T-helper 9 cell (primary cell): ENCODE measurements at regions not wholly inside any gene's neighbourhood (a gene's known extent, or its start where the extent isn't known, plus 50 kb on each side); places are given as distances from the start of the nearest gene placed in this dataset.

Experiments used
- DNase-seq: peaks from one replicate; pipeline ENCODE4 v3.0.0-alpha.2; 2020

DNA sequence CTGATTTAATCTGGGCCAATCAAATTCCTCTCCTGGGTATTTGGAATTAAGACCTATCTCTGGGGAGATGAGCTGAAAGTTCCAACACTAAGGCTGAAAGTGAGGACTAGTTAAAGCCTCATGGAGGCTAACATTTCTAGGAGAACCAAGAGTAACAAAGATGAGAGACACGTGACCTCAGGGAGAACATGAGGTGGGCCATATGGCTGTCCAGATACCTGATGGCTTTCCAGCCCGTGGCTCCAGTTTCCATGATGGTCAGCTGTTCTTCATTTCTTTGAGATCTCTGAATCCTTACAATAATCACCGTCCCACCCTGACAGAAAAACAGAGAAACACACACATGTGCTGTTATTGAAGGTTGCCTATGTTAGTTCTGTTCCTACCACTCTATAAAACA lies 66.1 kb downstream of the LEPR start:
- DNase-seq: no peak

DNA sequence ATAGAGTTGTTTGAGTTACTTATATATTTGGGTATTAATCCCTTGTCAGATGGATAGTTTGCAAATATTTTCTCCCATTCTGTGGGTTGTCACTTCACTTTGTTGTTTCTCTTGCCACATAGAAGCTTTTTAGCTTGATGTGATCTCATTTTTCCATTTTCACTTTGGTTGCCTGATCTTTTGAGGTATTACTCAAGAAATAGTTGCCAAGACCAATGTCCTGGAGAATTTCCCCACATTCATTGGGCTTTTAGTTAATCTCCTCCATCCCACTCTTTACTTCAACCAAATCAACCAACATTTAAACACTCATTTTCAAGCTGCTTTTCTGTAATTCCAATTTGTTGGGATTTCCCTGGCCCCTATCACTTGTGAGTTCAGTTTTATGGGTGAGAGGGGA lies 69.0 kb downstream of the LEPR start:
- DNase-seq: no peak

DNA sequence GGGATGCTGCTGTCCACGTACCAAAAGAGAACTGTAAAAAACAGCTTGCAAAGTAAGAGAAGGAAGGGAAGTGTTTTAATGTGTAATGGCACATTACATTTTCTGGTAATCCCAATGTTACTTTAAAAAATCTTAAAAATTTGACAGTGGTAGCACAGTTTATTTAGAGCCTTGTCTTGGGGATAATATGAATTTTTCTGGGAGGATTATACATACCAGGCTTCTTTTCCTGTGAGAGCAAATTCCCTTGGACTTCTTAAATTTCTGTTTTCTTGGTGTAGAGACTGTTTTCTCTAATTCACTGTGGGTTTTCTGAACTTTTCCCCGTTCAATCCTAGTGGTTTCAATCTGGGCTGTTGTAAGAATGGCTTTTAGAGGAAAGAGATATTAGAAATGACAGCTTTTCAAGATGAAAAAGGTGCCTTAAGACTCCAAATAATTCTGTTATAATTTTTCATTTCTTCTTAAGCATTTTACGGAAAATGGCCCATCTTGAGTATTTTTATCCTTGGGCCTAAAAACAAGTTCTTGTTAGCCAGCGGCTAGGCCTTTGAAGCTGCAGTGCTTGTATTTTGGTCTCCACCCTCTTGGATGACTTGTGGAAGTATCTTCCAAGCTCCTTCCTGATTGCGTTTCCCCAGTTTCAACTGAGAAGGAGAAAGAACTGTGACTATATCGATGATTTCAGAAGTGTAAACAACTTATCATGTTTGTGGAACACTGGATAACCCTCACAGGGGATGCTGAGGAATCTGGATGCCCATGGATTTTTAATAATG lies 70.0 kb downstream of the LEPR start:
- DNase-seq: no peak

DNA sequence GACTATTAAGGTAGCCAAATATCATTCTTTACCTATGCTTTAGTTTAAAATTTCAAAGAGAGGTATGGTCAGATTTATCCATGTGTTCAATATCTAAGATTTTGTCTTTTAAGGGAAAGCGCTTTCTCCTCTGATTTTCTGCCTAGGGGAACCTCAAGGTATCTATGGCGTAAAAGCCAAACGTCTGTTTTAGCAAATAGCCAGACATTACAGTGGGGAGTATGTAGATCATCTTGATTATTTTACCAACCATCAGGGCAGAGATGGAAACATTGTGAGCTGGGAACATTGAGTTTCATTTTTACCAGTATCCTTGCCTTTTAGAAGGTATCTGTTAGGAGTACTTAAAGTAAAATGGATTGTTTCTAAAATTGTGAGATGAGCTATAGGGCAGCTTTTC lies 71.0 kb downstream of the LEPR start:
- DNase-seq: no peak

DNA sequence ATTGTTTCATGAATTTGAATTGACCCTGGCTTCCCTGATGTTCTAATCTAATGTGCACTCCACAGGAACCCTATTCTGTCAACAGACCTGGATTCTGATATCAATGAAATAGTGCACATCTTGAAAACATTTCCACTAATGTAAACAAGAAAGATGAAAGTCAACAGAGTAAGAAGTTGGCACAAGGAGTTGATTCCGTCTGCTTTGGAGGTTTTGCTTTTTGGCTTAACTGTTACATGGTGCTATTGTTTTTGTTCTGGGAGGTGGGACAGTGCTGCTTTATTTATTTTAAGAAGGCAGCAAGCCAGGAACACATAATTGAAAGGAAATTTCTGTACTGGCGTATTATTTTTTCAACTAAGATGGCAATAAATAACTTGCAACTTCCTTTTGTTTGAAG lies 73.3 kb downstream of the LEPR start:
- no peak for DNase-seq

DNA sequence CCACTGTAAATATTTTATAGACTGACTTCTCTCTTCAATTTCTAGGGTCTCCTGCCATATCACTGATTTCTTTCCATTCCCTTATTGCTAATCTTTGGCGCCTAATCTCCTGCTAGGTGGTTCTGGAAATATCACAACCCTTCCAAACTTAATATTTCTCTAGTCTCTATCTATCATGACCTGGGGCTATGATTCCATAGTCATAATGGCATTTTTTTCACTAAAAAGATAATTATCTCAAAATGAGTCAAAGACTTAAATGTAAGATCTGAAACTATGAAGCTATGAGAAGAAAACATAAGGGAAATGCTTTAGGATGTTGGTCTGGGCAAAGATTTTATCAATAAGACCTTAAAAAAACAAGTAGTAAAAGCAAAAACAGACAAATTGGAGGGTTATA lies 74.2 kb downstream of the LEPR start:
- DNase-seq: no peak

DNA sequence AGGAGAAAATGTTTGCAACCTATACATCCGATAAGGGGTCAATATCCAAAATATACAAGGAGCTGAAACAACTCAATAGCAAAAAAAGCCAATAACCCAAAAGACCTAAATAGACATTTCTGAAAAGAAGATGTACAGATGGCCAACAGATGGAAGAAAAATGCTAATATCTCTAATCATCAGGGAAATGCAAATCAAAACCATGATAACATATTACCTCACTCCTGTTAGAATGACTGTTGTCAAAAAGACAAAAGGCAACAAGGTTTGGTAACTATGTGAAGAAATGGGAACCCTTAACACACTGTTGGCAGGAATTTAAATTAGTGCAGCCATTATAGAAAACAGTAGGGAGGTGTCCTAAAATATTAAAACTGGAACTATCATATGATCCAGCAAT lies 74.7 kb downstream of the LEPR start:
- no peak for DNase-seq

DNA sequence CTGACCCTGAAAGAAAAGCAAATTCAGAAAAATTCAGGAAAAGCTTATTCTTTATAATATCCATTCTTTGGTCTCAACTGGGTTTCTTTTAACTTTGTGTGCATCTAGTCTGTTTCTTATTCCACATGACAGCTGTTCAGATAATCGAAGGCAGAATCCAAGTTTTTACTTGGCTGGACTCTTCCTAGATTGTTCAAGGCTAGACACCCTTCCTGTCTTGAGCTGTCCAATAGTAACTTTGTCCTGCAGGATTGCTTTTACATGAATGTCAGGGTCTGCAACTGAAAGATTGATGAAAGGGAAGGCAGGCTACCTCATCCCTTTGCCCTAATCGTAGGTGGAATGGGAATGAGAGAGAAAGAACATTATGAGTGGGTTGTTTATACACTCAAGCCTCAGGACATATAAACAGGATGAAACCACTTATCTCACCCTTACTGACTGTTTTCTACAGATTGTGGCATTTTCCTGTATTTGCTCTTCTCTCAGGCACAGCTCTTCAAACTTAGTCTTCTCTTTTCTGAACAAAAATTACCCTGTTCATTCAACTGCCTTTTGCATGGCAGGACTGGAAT lies 76.9 kb downstream of the LEPR start:
- no peak for DNase-seq

DNA sequence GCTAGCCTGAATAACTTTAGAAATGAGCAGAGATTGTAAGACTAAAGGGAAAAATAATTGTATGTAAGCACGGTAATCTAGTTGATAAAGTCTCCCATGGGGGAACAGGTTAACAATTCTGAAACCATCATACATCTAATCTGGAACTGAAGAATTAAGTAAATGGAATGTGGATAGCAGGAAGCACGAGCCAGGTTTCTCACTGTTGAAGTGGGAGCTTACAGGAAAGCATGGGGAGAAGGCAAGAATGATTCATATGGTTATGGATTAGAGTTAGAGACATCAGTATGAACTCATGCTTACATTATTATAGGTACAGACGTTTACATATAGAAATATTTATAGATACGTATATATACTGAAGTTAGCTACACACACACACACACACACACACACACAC lies 83.0 kb downstream of the LEPR start:
- DNase-seq: no peak

DNA sequence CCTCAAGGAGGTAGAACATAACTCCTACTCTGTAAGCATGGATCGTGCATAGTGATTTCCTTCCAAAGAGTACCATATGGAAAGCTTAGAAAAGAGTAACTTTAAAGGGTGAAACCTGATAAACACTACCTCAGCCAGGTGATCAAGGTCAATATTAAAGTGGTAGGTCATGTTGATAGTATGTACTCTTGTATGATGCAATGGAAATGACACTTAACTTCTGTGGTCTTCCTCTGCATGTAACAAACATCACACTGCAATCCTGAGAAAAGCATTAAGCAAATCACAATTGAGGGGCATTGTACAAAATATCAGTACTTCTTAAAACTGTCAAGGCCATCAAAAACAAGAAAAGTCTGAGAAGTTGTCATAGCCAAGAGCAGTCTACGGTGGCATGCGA lies 83.8 kb downstream of the LEPR start:
- DNase-seq: no peak

DNA sequence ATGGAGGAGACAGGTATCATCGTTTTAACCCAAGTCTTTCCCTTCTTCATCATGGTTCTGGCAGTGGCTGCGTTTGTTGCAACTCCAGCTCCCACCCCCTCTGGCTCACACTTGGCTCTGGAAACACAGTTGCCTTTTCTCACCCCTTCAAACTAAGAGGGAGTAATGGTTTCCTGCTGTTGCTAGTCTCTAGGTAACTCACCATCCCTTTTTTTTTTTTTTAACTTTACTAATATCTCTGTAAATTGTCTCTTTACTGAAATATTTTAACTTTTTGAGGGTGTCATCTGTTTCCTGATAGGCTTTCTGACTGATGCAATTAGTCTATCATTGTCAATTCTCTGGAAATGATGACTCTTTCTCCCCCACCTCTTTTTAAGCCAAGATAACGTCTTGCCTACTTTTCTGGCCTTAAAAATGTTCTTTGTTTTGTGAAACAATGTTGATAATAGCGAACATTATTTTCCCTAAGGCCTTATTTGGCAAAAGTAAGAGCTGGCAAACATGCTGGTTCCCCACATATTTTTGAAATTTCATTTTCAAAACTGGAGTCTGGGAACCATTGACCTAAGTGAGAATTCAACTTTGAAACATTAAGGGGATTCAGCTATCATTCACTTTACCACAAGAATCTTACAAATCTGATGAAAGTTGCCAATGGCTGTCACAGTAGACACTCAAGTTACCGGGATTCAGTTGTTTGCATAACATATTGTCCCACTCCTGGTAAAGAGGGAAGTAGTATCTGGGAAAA lies 85.3 kb downstream of the LEPR start:
- DNase-seq: no peak

DNA sequence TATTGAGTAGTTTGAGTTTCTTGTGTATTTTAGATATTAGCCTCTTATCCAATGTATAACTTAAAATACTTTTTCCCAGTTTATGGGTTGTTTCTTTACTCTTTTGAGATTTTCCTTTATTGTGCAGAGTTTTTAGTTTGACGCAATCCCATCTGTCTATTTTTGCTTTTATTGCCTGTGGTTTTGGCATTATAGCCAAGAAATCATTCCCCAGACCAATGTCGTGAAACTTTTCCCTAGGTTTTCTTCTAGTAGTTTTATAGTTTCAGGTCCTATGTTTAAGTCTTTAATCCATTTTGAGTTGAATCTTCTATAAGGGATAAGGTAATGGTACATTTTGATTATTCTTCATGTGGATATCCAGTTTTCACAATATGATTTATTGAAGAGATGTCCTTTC lies 87.6 kb downstream of the LEPR start:
- DNase-seq: no peak

DNA sequence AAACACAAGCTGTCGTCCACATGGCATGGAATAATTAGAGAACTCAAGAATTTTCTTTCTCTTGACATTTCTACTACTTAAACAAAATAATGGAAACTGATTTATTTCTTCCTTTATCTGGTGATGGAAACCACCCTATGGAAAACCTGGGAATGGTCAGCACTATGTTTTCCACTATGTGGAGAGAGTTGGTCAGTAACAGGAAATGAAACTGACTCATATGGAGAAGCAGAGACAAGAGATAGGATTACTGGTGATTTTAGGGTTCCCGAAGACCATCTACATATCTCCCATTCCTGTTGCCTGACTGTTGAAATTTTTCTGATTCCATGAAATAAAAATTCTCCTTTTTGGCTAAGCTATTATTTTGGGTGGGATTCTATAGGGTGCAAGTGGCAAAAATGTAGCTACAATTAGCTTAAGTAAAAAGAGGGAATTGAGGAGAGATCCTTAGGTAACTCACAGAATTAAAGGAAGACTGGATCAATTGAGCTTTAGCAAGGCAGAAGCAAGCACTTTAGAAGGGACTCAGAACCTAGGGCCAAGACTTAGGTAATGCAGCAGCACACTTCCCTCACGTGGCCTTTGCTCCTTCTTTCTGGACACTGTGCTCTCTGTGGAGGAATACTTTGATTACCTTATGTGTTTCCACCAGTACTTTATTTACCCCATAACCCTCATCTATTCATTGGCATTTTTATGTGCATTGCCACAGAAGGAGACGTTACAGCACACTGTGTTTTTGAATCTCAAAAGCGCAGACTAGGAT lies 89.6 kb downstream of the LEPR start:
- DNase-seq: no peak

DNA sequence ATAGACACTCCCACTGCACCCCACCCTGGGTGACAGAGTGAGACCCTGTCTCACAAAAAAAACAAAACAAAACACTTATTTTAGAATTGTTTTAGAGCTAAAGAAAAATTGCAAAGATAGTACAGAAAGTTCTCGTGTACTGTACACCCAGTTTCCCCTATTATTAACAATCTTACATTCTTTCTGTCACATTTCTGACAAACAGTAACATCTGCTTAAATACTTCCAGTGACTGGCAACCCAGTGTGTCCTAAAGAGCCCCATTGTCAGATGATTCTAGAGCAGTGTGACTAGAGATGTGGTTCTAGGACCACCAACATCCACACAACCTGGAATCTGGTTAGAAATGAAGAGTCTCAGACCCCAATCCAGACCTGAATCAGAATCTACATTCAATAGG lies 90.5 kb downstream of the LEPR start:
- no peak for DNase-seq

DNA sequence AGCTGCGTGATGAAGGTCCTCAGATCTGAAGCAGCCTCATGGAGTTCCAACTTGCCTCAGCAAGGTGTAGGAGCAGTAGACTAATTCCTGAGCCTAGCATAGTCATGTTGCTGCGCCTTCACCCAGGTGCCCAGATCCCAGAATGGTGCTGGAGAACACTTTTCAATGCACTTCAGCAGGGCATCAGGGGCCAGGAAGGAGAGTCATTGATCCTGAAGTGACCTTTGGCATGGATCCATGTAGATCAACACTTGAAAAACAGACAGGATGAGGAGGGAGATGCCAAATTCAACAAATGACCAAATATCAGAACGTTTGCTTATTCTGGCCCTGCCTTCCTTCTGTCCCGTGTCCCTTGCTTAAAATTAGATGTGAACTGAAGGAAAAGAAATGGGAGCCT lies 91.9 kb downstream of the LEPR start:
- no peak for DNase-seq

DNA sequence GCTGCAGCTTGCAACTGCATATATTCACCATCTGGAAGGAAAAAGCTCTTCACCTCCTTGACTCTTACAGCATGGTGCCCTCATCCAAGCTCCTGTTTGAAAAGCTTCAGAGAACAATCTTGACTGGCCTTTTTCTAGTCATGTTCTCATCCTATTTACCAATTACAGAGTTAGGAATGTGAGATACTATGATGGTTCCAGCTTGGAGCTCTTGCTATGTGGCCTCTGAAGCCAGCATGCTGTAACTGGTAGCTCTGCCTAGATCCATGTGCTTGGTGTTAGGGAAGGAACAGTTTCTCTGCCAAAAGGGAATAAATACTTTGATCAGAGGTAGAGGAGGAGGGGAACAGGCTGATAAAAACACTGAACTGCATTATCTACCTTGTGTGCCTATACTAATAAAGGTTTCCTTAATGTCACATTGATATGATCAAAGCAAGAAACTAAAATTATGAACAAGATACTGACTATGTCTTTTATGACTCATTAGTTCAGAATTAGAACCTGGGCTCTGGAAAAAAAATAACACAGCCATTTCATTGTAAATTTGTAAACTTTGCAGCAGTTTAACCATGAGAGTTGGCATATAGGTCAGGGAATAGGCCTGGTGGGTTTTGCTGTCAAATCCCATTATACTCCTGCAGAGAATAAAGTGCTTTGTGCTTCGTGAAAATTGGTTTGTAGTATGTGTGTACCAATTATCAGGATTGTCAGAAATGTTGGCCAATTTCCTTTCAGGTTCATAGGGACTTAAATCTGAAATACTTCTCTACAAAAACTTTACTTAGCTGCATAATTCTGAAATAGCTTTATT lies 92.7 kb downstream of the LEPR start:
- no peak for DNase-seq

DNA sequence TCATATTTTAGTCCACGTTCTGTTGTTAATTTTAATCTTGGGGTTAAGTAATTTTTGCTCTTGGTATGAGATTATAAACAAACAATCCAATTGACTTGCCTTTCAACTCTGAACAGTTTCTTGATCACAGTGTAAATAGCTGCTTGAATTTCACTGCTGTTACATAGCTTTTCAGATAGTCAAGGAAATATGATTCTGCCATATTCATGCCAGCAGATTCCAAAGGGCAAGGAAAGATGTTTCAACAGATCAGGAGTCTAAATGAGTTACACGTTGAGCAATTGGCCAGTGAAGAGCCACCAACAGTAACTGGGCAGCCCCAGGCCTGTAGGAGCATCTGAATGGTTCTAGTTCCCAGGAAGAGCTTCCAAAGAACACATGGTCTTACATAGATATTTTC lies 93.6 kb downstream of the LEPR start:
- no peak for DNase-seq

DNA sequence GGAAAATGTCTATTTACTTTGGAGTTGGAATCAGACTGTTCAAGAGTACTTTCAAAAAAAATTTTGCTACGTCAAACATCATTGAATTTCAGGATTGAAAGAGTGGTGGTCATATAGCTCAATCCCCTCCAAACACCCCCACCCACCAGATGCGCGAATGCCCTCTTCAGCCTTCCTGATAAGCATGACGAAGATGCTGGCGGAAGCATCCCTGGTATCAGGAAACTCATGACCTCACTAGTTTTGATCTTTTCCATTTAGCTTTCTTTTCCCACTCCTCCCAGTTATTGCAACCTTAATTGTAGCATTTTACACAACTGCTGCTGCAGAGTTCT lies 104.4 kb downstream of the LEPR start:
- no peak for DNase-seq

DNA sequence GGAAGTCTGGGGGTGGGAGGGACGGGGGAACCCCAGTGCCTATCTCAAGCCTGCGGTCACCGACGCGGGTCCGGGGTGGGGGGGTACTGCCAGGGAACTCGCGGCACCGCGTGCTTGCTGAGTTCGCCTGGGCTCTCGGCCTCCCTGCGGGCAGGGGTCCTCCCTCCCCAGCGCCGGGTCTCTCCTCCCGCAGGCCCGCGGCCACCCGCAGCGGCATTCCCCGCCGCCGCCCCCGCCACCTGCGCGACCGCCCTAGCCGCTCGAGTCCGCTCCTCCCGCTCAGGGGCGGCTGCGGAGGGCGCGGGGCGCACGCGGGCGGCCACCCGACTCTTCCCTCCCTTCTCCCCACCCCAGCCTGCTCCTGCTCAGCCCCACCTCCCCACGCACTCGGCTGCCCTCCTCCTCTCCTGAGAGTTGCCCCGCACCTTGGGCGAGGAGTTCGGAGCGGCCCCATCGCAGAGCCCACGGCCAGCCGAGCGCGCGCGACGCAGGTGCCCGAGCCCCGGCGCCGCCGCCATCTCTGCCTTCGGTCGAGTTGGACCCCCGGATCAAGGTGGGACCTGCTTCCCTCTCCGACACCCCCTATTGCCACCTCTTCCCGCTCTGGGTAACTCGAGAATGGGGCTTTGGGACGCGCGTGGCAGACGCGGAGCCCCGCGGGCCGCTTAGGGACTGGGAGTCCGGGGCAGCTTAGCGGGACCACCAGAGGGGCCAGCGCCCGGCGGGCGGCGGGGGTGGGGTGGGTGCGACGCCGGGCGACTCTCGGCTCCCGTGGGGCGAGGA lies 105.0 kb downstream of the LEPR start:
- no peak for DNase-seq

DNA sequence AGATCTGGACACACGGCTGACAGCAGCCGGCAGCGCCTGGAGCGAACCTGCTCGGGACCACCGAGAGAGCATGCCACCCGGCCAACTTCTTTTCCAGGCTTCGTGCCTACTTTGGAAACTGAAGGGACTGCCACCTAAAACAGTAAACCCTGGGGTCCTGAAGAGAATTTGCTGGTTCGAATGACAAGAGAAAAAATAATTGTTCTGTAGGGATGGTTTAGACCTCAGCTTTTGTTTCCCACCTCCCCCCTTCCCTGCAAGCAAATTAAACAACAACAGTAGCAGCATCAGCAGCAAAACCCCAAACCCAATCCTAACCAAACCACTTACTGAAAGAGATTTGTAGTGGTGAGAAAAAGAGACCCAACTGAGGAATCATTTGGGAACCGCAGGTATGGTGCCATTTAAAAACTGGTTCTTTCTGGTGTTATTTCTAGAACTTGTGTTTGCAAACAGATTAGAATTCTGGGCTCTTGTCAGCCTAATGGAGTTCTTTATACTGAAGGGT lies 105.6 kb downstream of the LEPR start:
- no peak for DNase-seq

DNA sequence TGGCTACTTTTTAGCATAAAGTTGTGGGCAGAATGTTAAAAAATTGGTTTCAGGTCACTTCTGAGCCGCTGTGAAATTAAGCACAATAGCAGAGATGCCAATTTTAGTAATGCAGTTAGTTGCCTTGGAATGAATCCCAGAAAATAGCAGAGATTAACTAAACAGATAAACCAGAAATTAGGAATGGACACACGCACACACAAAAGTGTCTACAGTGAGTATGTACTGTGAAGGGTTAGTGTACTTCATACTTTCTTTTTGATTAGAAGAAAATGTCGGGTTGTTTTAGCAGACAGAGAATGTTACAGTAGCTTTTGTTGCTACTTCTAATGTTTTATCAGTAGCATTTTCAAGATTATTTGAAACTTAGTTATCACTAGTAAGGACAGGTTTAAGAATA lies 106.7 kb downstream of the LEPR start:
- no peak for DNase-seq
